NOMO-1 treated with DMSO at 0.1 percent for 48 hours (cell line): ENCODE measurements at regions not wholly inside any gene's neighbourhood (a gene's known extent, or its start where the extent isn't known, plus 50 kb on each side); places are given as distances from the start of the nearest gene placed in this dataset.

Source experiments
- DNase-seq: peaks from one replicate; lab custom pipeline; 2025; ENCODE audit not compliant: unreplicated experiment; lab: John Stamatoyannopoulos, UW

DNA sequence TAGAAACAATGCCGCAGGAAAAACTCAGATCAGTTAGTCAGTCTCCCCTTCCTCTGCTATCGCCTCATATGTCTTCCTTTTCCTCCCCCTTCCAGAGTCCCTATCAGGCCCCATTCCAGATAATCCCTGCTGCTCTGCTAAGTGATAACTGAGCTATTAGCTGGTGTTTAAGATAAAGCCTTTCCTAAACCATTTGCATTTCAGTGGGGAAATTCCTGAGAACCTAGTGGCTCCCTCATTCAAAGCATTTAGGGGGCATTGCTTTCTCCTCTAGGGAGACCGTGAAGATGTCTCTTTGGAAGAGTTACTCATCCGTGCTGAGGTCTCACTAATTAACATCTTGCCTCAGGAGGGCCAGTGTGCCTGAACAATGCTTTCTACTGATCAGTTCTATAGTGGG is 401.6 kb downstream of the NPIPA7 start:
- no peak for DNase-seq

DNA sequence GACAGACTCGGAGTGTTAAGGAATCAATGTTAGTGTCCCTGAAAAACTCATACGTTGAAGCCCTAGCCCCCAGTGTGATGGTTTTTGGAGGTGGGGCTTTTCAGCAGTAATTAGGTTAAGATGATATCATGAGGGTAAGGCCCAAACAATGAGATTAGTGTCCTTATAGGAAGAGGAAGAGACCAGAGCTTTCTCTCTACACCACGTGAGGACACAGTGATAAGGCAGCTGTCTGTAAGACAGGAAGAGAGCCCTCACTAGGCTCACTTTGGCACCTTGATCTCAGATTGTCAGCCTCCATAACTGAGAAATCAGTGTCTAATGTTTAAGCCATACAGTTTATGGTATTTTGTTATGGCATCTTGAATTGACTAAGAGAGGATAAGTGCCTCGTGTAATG is 403.2 kb downstream of the NPIPA7 start:
- no peak for DNase-seq

DNA sequence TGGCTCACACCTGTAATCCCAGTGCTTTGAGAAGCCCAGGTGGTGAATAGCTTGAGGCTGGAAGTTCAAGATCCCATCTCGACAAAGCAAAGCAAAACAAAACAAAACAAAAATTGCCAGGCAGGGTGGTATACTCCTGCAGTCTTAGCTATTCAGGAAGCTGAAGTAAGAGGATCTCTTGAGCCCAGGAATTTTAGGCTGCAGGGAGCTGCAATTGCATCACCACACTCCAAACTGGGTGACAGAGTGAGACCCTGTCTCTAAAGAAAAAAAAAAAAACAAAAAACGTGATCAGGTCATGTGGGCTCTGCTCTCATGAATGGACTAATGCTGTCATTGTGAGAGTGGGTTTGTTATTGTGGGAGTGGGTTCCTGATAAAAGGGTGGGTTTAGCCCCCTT is 409.1 kb downstream of the NPIPA7 start:
- no peak for DNase-seq

DNA sequence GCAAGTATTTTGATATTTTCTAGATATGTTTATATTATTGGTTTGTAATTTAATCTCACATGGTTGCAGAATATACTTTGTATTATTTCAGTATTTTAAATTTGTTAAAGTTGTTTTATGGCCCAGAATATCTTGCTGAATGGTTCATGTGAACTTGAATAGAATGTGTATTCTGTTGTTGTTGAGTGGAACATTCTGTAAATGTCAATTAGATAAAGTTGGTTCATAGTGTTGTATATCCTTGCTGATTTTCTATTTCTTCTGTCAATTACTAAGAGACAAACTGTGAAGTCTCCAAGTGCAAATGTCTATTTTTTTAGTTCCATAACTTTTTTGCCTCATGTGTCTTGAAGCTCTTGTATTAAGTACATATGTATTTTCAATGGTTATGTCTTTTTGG is 411.7 kb downstream of the NPIPA7 start:
- DNase-seq: no peak

DNA sequence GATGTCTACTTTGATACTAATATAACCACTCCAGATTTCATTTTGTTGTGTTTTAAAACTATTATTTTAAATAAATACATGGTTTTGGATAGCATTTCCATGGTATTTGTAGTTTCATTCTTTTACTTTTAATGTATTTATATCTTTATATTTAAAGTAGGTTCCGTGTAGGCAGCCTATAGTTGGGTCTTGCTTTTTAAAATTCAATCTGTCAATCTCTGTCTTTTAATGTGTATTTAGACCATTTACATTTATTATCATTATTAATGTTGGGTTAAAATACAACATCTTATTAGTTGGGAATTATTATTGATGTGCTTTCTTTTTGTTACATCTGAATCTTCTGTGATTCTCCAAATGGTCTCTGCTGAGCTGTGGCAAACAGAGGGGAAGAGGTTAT is 412.1 kb downstream of the NPIPA7 start:
- DNase-seq: no peak

DNA sequence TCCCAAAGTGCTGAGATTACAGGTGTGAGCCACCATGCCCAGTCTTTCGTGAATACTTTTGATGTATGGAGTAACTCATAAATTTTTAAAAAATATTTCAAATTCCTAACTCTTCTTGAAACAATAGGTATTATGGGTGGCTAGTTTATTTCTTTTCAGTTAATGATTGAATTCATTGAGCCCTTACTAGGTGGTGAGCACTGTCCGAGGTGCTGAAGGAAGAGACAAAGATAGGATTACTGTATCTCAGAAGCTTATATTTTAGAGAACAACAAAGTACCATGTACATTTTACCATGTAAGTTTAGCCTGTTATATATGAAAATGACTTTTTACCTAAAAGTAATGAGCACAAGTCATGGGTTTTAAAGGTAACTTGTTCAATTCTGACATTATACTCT is 418.3 kb downstream of the NPIPA7 start:
- DNase-seq: peak; percentile 10

DNA sequence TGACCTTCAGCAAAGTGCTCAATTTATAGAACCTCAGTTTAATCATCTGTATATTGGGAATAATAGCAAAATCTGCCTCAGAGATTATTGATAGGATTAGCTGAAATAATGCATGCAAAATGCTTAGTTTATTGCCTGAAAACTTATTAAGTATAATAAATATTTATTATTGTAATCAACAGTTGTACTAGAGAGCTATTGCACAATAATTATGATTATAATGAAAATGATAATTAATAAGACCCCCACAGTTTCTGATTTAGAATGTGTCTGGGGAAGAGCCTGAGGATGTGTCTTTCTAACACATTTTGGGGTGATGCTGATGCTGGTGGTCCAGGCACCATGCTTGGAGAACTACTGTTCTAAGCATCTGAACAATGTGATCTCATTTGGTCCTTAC is 419.6 kb downstream of the NPIPA7 start:
- DNase-seq: no peak

DNA sequence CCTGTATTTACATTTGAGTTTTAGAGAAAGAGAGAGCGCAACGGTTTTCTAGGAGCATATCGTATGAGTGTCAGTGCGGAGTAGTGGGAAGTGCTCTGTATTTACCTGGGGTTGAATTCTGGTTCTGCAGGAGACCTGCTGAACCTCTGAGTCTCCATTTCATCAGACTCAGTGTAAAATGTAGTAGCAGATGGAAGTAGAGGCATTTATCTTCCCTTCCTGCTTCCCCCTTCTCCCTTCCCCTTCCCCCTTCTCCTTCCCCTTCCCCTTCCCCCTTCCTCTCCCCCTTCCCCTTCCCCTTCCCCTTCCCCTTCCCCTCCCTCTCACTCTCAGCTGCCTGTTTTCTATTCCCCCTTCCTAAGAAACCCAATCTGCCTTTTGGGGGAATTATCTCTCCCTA is 426.9 kb downstream of the NPIPA7 start:
- DNase-seq: no peak

DNA sequence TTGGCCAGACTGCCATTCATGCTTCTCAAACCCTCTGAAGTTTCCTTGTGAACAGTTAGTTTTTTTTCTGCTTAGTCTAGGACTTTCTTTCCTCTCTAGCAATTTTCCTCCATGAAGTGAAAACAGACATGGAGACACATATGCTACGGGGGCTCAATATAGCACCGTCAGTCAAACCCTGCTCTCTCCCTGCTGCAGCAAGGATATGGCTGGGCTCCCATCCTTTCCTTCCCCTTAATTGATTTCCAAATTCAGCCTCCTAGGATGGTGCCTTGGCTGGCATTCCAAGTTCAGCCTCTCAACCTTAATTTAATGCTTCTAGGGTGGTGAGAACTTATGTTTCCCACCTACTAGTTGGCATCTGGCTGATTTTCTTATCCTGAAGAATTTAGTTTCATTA is 436.7 kb downstream of the NPIPA7 start:
- no peak for DNase-seq

DNA sequence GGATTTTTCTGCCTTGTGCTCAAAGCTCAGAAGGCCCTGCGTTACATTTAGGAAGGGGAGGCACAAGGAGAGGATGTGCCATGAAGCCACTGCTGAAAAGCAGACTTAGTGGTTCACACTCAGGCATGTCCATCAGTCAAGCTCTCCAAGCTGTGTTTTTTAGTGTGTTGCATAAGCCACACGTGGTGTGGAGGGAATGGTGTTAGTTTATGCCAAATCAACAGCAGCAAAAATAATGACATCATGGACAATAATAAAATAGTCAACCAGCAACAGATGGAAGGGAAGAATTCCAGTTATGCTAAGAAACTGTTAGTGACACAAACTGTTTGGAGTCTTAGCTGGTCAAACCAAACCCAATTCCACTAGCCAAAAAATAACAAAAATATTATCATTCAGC is 438.3 kb downstream of the NPIPA7 start:
- DNase-seq: no peak

DNA sequence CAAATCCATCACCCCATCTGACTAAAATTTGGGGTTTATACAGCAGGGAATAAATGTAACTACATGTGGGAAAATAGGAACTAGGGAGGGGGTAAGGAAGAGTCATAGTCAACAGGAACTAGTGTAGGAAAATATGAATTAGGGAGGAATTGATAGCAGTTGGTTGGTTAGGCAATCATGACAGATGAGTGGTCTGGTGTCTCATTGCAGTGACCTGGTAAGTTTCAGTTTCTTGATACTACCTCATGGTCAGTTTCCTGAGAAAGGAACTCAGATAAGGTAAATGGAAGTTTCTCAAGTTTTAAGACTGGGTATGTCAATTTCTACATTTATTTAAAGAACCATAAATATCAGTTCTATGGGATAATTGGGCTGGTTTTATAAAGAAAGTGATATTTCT is 442.3 kb downstream of the NPIPA7 start:
- DNase-seq: no peak

DNA sequence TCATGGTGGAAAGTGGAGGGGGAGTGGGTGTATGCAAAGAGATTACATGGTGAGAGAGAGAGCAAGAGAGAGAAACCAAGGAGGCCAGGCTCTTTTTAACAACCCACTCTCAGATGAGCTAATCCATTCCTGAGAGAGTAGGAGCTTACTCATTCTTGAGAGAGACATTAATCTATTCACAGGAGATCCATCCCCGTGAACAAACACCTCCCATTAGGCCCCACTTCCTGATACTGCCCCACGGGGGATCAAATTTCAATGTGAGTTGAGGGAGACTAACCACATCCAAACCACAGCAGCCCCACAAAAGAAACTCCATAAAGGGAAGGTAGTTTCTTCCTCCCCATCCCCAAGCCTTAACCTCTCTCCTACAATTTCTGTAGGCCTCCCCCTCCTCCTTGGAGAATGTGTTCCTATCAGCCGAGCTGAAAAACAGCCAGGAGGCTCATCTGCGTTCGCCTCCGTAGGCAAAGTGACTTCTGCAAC is 450.0 kb downstream of the NPIPA7 start:
- no peak for DNase-seq

DNA sequence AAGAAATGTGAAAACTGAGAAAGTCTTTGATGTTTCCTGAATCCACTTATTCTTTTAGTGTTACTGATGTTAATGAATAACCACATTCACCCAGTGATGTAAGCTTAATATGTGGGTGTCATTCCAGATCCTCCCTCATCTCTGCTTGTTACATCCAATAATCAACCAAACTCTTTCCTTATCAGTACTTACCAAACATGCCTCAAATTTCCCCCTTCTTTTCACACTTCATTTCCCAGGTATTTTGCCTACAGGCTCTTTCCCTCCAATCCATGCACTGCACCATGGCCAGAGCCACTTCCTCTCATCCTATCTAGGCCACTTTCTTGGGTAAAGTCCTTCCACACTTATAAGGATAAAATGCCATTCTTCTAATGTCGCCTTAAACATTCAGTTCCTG is 451.5 kb downstream of the NPIPA7 start:
- DNase-seq: no peak

DNA sequence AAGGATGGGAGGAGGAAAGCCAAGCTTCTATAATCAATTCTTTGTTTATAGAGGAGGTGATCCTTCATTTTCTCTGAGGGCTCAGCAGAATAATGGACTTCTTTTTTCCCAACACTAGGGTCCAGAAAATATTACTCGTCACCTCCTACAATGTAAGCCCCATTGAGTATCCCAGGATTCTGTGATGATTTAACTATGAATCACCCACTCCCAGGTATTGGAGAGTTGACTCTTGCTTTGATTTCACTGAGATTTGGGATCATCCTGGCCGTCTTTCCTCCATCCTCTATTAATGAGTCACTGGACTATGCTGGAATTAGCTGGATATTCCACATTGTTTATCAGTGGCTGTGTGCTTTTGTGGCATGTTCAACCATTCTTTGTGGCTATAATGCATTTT is 452.0 kb downstream of the NPIPA7 start:
- no peak for DNase-seq

DNA sequence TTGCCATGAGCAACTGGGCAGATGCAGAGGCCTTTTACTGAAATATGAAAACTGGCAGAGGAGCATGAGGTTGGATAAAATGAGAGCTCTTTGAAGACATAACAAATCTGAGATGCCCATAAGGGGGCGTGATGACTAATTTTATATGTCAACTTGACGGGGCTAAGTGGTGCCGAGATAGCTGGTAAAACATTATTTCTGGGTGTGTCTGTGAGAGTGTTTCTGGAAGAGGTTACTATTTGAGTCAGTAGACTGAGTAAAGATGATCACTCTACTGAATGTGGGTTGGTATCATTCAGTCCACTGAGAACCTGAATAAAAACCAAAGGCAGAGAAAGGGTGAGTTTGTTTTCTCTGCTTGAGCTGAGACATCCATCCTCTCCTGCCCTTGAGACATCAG is 454.2 kb downstream of the NPIPA7 start:
- DNase-seq: no peak

DNA sequence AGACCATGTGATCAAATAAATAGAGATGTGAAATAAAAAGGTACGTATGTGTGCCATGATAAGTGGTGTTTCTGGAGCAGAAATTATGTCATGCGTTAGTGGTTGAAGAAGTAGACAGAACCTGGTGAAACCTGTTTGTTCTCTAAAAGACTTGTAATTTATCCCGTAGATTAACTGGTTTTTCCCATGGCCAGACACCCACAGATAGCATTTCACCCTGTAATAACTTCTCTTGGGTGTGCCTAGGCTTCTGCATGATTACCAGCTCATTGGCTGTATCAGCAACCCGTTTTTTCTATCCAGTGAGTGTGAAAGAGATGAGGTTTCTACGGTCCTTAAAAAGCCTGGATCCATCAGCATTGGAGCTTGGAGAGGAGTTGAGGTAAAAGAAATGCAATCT is 471.3 kb downstream of the NPIPA7 start:
- DNase-seq: no peak

DNA sequence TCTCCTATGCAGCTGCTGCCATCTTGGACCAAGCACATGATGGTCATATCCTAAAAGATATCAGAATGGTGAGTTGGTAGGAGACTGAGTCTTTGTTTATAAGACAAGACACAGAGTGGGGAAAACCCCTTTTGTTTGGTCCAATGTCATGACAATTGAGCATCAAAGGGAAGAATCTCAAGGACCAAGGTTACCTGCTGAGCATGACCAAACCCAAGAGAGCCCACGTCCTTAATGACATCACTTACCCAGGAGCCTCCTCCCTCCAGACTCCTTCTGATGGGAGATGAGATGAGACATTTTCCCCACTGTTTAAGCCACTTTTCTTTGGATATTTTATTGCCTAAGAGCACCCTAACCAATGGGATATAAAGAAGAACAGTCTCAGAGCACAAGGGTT is 478.1 kb downstream of the NPIPA7 start:
- DNase-seq: no peak

DNA sequence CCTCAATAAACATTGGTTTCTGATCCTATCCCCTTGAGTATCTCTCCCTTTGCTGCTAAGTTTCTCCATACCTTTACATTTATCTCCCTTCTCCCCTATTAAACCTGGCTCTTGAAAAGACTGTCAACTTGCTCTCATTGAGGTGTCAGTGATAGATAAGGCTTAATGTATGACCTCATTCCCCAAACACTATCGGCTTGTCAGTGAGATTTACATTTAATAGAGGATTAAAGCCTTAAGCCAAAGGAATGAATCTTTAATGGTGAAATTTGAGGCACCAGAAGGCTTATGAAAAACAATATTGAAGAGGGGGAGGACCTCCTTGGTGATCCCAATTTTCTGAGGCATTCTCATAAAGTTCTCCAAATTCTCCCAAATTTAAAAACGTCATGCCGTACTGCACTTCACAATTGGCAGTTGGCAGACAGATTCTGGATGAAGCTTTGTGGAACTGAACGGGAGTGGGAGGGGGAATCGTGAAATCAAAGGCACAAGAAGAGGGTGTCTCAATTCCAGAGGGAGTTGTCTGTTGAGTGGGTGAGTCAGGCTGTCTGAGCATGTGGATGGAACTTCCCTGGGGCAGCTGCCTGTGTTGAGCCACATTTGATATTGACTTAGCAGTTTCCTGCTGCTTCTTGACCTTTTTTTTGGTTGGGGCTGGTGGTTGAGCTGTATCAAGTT is 478.8 kb downstream of the NPIPA7 start:
- DNase-seq: no peak

DNA sequence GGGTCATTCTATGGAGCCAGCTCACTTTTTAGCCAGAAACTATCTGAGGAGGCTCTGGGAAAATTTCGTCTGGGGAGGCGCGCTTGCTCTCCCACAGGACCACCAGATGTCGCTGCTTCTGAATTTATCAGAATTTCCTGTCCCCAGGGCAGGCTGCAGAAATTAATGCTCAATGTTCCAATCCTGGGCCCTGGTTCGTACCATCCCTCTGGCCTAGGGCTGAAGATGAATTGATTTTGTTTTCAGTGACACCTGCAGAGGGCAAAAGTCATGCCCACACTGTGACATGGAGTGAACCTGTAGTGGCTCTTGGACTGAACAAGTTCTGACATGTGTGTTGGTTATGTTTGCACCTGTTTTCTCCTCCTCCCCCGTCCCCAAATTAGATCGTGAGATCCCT is 482.6 kb downstream of the NPIPA7 start:
- DNase-seq: peak; percentile 47

DNA sequence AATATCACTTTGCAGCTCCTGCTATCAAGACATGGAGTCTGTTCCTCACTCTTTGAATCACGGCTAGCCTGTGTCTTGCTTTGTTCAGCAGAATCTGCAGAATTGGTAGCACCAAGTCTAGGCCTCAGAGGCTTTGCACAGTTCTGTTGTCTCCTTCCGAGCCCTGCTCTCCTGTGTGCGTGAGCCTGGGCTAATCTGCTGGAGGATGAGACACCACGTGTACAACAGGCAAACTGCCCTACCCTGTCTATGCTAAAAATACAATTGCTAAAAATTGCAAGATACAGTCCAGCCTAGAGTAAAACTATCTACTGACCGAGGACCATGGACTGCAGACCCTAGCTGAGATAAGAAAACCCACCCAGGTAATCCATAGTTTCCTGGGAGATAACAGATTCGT is 484.7 kb downstream of the NPIPA7 start:
- no peak for DNase-seq

DNA sequence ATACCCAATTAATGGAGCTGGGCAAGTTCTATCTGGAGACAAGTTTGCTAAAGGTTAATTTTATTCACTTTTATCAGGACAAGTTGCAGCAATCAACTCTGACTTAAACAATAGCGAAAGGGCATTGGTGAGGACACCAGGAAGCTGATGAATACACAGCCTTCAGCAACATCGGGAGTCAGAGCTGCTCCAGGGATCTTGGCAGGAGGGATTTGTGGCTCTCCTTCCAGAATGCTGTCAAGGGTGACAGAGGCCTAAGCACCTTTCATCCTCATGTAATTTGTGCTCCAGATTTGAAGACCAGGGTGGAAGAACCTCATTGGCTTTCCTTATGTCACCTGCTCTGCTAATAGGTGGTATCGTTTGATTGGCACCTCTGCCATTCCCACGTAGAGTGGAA is 485.6 kb downstream of the NPIPA7 start:
- DNase-seq: no peak

DNA sequence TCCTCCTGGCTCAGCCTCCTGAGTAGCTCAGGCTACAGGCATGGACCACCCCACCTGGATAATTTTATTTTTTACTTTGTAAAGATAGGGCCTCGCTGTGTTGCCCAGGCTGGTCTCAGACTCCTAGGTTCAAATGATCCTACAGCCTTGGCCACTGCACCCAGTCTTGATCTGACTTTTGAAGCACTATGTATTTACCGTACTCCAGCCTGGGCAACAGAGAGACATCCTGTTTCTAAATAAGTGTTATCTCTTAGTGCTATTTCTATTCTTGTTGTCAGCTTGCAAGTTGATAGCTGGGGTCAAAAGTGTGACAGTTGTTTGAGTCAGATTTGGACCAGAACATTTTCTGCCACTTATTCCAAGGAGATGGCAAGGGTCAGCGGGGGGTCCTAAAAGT is 486.4 kb downstream of the NPIPA7 start:
- DNase-seq: no peak

DNA sequence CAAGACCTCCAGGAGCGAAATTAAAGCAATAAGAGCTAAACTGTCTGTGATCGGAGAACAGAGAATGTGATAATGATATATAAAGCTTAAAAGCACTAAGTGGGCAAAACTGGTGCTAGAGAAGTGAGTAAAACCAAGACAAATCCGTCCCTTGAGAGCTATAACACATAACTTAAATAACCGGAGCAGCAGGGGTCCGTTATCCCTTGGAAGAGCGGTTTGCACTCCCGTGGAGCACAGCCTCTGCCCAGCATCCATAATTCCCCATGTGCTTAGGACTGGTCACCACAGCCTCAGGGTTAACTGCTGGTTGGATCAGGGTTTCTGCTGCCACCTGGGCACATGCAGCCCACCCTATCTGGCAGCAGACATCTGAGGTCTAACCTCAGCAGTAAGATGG is 489.0 kb downstream of the NPIPA7 start:
- DNase-seq: no peak

DNA sequence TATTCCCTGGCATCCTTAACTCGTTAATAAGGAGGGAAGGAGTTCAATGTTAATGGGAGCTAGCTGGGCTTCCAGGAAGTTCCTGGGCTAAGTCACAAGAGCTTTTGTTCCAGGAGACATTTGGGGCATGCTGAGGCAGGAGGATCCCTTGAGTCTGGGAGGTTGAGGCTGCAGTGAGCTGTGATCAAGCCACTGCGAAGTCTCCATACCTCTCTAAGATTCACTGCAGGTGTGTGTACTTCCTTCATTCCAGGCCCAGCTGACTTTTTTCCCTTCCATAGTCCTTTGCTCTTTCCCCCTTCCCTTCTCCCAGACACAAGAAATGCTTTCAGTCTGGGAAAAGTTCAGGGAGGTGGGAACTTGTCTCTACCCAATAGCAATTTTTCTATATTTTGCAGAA is 489.8 kb downstream of the NPIPA7 start:
- DNase-seq: no peak
